ENCODE measurements at regions not wholly inside any gene's neighbourhood (a gene's known extent, or its start where the extent isn't known, plus 50 kb on each side); places are given as distances from the start of the nearest gene placed in this dataset.

- no peak for DNase-seq (ENCODE audit: low read depth in 2 of 2, low spot score in 1 of 2)
These were observed 252.6 kb downstream of the RHOU start for GRCh38 chr1:228987736-228988506.

DNA sequence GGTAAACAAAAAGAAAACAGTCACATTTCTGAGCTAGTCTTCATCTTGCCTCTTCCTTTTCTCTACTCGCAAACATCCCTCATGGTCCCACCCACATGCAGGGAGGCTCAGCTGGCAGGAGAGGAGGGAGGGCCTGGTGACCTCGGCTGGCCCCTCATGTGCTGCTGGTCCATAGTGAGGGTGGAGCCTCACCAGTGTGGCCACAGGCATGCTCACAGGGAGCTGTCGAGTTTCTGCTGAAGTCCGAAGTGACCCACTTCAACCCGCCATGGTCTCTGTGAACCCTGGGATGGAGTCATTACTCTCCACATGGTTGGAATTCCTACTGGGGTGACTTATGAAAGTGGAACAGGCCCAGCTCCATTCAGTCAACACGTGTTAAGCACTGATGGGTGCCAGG lies 253.4 kb downstream of the RHOU start:
- DNase-seq (ENCODE audit: low read depth in 2 of 2, low spot score in 1 of 2), result no peak

DNA sequence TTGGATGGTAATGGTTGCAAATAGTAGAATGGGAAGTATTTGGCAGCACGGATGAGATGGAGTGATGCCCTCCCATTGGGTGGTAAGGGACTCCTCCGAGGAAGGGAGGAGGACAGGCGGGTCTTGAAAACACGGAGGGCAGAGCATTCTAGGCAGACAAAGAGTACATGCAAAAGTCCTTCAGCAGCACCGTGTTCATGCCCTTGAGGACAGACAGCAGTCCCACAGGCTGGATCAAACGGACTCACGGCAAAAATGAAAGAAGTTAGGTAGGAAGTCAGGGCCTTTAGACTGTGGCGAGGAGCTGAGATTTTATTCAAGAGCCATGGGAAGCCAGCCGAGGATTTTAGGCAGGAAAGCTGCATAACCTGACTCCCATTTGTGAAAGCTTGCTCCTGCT lies 253.9 kb downstream of the RHOU start:
- no peak for DNase-seq (ENCODE audit: low read depth in 2 of 2, low spot score in 1 of 2)

DNA sequence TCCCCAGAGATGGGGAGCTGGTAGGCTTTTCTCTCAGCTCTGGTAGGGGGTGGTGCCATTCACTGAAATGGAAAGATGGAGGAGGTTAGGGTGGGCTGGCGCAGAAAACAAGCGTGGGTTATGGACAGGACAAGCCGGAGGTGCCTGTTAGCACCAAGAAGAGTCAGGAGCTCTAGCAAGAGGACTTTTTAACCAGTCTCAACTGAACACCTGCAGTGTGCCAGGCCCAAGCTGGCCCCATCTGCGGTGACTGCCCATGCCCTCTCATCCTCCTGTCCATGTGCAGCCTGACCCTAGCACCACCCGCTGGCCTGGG lies 254.4 kb downstream of the RHOU start:
- DNase-seq (ENCODE audit: low read depth in 2 of 2, low spot score in 1 of 2), result no peak

DNA sequence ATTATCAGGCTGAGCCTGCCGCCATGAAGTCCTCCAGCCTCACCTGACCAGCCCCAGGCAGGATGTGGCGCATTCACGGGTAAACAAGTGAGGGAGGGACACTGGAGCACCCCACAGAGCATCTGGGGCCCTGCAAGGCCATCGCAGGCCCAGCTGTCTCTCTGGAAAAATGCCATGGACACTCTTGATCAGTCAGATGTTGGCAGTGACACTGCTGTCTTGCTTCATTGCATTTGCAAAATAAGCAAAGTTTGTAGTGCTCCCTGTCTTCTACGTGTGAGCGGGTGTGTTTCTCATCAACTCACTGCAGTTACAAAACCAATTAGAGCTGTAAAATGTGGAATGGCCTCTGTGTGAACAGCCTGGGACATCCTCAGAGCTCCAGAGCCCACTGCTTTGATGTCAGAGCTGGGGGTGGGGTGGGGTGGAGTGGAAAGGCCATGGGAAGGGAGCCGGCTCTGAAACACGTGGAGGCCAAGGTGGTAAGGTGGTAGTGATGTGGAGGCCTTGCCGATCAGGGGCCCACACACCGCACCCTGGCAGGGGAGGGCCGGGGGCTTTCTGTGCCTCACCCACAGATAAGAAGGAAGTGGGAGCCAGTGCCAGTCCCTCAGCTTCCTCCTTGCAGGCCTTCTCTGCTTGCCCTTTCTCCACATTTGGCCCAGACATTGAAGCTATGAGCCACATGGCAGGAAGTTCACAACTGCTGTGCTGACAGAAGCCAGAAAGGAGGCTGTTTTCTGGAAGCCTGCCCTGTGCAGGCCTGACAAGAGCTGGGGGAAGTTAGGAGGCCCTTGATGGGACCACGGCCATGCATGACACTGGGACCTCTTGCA lies 254.9 kb downstream of the RHOU start:
- DNase-seq (ENCODE audit: low read depth in 2 of 2, low spot score in 1 of 2), result no peak

DNA sequence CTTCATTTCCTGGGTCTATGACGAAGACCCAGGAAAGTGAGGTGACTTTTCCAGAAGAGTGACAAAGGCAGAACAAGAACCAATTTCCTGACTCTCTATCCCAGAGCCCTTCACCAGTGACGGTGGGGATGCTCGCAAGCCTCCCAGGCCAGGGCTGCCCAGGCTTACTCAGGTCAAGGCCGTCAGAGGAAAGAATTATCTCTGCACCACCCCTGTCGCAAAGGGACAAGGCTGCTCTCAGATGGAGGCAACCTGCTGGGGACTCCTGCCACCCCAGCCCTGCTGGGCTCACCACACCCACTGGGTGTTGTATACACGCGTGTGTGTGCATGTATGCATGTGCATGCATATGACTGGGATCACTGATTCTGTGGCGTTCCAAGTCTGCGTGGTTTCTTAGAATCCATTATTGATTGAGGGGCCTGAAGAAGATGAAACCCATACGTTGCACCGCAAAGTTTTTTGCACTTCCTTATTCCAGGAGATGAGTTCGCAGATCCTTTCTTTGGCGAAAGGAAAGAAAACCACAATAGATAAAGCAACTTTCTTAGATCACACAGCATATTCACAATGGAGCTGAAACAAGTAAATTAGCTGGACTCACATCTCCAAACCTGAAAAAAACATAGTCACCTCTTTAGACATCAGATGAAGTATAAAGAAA lies 255.8 kb downstream of the RHOU start:
- no peak for DNase-seq (ENCODE audit: low read depth in 2 of 2, low spot score in 1 of 2)

DNA sequence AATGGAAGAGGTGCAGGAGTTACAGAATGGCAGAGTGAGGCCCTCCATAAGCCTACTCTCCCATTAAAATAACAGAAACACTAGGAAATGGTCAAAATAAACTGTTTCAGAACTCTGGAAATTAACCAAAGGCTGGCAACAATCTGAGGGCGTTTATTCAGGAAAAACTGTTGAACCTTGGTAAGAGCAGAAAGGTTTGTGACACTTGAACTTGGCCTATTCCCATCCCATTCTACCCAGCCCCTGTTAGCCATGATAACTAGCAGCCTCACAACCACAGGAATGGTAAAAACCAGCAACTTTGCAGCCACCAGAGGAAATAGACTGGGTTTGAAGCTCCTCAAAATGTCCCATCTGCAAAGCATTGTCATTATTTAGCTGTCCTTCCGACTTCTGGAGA lies 256.8 kb downstream of the RHOU start:
- no peak for DNase-seq (ENCODE audit: low read depth in 2 of 2, low spot score in 1 of 2)

DNA sequence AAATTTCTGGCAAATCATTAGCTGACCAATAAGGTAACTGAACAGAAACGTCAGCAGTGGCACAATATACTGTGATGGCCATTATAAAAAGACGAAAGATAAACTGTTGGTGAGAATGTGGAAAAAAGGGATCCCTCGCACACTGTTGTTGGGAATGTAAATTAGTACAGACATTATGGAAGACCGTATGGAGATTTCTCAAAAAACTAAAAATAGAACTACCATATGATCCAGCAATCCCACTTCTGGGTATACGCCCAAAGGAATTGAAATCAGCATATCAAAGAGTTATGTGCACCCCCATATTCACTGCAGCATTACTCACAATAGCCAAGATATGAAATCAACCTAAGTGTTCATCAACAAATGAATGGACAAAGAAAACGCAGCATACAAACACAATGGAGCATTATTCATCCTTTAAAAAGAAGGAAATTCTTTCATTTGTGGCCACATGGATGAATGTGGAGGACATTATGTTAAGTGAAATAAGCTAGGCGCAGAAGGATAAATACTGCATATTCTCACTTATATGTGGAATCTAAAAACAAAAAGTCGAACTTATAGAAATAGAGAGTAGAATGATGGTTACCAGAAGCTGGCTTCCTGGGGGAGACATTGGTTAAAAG lies 257.7 kb downstream of the RHOU start:
- DNase-seq (ENCODE audit: low read depth in 2 of 2, low spot score in 1 of 2), result no peak

GRCh38 chr1:228994676-228995594 lies 259.7 kb downstream of the RHOU start:
- DNase-seq (ENCODE audit: low read depth in 2 of 2, low spot score in 1 of 2), result no peak

DNA sequence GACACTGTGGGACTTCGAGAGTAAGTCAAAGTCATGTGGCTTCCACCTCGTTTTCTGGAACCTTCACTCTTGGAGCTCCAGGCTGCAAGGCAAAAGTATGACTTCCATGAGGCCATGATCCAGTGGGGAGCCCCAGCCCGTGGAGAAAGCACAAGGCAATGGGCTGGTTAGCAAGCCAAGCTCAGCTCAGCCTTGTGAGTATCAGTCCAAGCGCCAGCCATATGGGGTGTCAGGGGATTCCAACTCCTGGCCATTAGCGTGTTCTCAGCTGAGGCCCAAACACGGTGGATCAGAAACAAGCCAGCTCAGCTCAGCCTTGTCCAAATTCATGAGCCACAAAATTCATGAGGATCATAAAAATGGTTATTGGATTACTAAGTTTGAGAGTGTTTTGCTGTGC lies 261.0 kb downstream of the RHOU start:
- no peak for DNase-seq (ENCODE audit: low read depth in 2 of 2, low spot score in 1 of 2)

GRCh38 chr1:228997721-228998144 lies 262.5 kb downstream of the RHOU start:
- no peak for DNase-seq (ENCODE audit: low read depth in 2 of 2, low spot score in 1 of 2)

DNA sequence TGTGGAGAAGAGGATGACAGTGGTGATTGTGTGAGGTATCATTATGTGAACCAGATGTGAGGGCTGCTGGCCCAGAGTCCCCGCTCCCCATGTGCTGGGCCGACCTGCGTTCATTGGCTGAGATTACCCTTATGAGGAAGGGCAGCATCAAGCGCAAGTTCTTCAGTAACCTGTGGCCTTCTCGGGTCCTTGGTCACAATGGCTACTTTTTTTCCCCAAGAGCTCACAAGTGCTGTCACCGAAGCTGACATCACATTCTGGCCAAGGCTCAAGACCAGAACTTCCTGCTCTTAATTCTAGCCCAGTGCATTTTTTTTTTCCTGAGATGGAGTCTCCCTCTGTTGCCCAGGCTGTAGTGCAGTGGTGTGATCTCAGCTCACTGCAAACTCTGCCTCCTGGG lies 262.9 kb downstream of the RHOU start:
- no peak for DNase-seq (ENCODE audit: low read depth in 2 of 2, low spot score in 1 of 2)

GRCh38 chr1:228999446-229000170 lies 264.3 kb downstream of the RHOU start:
- no peak for DNase-seq (ENCODE audit: low read depth in 2 of 2, low spot score in 1 of 2)

DNA sequence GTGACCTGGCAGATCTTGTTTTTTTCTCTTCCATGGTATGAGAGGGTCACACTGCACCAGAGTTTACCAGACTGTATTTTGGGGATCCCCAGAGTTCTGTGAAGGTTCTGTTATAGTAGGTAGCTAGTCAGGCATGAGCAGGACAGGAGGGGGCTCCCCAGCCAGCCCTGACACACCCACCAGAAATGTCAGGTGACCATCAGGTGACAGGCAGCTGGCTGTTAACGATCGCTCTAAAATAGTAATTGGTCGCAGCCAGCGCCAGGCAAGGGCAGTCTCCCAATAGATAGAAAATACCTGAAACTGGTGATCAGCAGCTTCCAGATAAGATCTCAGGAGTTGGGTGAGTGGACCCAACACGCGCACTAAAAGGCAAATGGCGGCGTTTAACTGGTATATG lies 264.9 kb downstream of the RHOU start:
- DNase-seq (ENCODE audit: low read depth in 2 of 2, low spot score in 1 of 2), result no peak

GRCh38 chr1:229001467-229002011 lies 266.3 kb downstream of the RHOU start:
- no peak for DNase-seq (ENCODE audit: low read depth in 2 of 2, low spot score in 1 of 2)

- DNase-seq (ENCODE audit: low read depth in 2 of 2, low spot score in 1 of 2), result no peak
These were observed 266.8 kb downstream of the RHOU start for GRCh38 chr1:229002037-229002436.

DNA sequence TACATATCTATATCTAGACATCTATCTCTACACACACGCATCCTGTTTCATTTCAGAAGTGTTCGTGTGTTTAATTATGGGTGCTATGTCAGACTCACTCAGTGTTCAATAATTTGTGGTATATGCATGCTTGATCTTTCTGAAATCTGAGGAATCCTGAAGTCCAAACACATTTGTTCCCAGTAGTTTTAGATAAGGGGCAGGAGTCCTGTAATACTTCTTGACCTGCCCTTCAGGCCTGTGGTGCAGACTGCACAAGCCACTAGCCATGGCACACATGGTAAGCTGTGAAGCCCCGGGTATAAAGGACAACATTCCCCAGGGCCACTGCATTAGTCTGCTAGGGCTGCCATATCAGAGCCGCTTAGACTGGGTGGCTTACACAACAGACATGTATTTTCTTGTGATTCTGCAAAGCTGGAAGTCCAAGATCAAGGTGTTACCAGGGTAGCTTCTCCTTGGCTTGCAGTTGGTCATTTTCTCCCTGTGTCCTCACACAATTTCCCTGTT lies 267.2 kb downstream of the RHOU start:
- no peak for DNase-seq (ENCODE audit: low read depth in 2 of 2, low spot score in 1 of 2)

GRCh38 chr1:229003233-229004031 lies 267.5 kb upstream of the RAB4A start:
- DNase-seq (ENCODE audit: low read depth in 2 of 2, low spot score in 1 of 2), result no peak

All from stimulated activated CD8-positive, alpha-beta memory T cell treated with anti-CD3 and anti-CD28 coated beads, Interleukin-4, amount 100 ng/mL, for 4 hours (primary cell).